Liver (tissue), 8 donors: ENCODE measurements at regions not wholly inside any gene's neighbourhood (a gene's known extent, or its start where the extent isn't known, plus 50 kb on each side); places are given as distances from the start of the nearest gene placed in this dataset.

Experiments
- DNase-seq: peaks from one replicate; pipeline ENCODE4 v3.0.0-alpha.2; 2017; ENCODE audit warnings: low spot score
- H3K27ac ChIP-seq, 2 donors: one replicate each; pipeline ENCODE4 v1.7.0; 2013; ENCODE audit warnings: inconsistent platforms in 2 of 2, low read length in 2 of 2, control low read depth in 1 of 2, low read depth in 1 of 2, mild to moderate bottlenecking in 1 of 2
- H3K27me3 ChIP-seq, 4 donors: one replicate each; pipeline versions ENCODE4 v1.6.1 to v1.7.0; 2013; ENCODE audit warnings: low read length in 3 of 4, inconsistent platforms in 1 of 4, mild to moderate bottlenecking in 1 of 4, moderate library complexity in 1 of 4; ENCODE audit not compliant: control insufficient read depth in 4 of 4, insufficient read depth in 4 of 4
- H3K36me3 ChIP-seq, 4 donors: one replicate each; pipeline versions ENCODE4 v1.6.1 to v1.7.0; 2013; ENCODE audit warnings: low read length in 3 of 4, mild to moderate bottlenecking in 3 of 4, low read depth in 1 of 4, moderate library complexity in 1 of 4; ENCODE audit not compliant: control insufficient read depth in 4 of 4, insufficient read depth in 3 of 4
- H3K4me1 ChIP-seq, 4 donors: one replicate each; pipeline versions ENCODE4 v1.6.1 to v1.7.0; 2013; ENCODE audit warnings: low read length in 3 of 4, mild to moderate bottlenecking in 3 of 4, moderate library complexity in 1 of 4; ENCODE audit not compliant: control insufficient read depth in 4 of 4, insufficient read depth in 4 of 4
- H3K4me3 ChIP-seq, 3 donors: one replicate each; pipeline versions ENCODE4 v1.6.1 to v1.7.0; 2013; ENCODE audit warnings: low read length in 3 of 3, control low read depth in 1 of 3, low read depth in 1 of 3, mild to moderate bottlenecking in 1 of 3
- H3K9ac ChIP-seq, 2 donors: one replicate each; pipeline ENCODE4 v1.7.0; 2013; ENCODE audit warnings: low read length in 2 of 2, mild to moderate bottlenecking in 2 of 2, moderate library complexity in 2 of 2, control low read depth in 1 of 2, low read depth in 1 of 2
- H3K9me3 ChIP-seq, 4 donors: one replicate each; pipeline versions ENCODE4 v1.6.1 to v1.7.0; 2013; ENCODE audit warnings: low read length in 3 of 4; ENCODE audit not compliant: control insufficient read depth in 4 of 4
- EGR1 ChIP-seq, 2 donors: IDR thresholded peaks; 2 replicates each; pipeline ENCODE4 v1.6.1; 2016 to 2018; ENCODE audit warnings: antibody characterized with exemption in 2 of 2, low read depth in 2 of 2
- FOXA1 ChIP-seq: IDR thresholded peaks from 2 replicates; pipeline ENCODE4 v1.6.1; 2016; ENCODE audit warnings: antibody characterized with exemption
- FOXA2 ChIP-seq: IDR thresholded peaks from 2 replicates; pipeline ENCODE4 v1.6.1; 2016; ENCODE audit warnings: antibody characterized with exemption
- GABPA ChIP-seq, 2 donors: IDR thresholded peaks in 1 of 2; conservative IDR thresholded peaks in 1 of 2; 2 replicates each; pipeline ENCODE4 v1.6.1; 2016; ENCODE audit warnings: antibody characterized with exemption in 2 of 2, mild to moderate bottlenecking in 1 of 2, moderate library complexity in 1 of 2
- HNF4A ChIP-seq, 2 donors: conservative IDR thresholded peaks; 2 replicates each; pipeline ENCODE4 v1.6.1; 2016; ENCODE audit warnings: antibody characterized with exemption in 2 of 2, mild to moderate bottlenecking in 2 of 2
- HNF4G ChIP-seq: IDR thresholded peaks from 2 replicates; pipeline ENCODE4 v1.6.1; 2016; ENCODE audit warnings: antibody characterized with exemption
- JUND ChIP-seq, 2 donors: IDR thresholded peaks; 2 replicates each; pipeline ENCODE4 v1.6.1; 2016; ENCODE audit warnings: antibody characterized with exemption in 2 of 2
- NR2F2 ChIP-seq: IDR thresholded peaks from 2 replicates; pipeline ENCODE4 v1.6.1; 2016; ENCODE audit warnings: antibody characterized with exemption
- RAD21 ChIP-seq, 2 donors: IDR thresholded peaks; 2 replicates each; pipeline ENCODE4 v1.6.1; 2016; ENCODE audit warnings: antibody characterized with exemption in 2 of 2, mild to moderate bottlenecking in 2 of 2
- RXRA ChIP-seq, 2 donors: IDR thresholded peaks; 2 replicates each; pipeline ENCODE4 v1.6.1; 2017 to 2018; ENCODE audit warnings: antibody characterized with exemption in 2 of 2, mild to moderate bottlenecking in 1 of 2
- SP1 ChIP-seq: IDR thresholded peaks from 2 replicates; pipeline ENCODE4 v1.6.1; 2018; ENCODE audit warnings: antibody characterized with exemption, mild to moderate bottlenecking
- TAF1 ChIP-seq: conservative IDR thresholded peaks from 2 replicates; pipeline ENCODE4 v1.6.1; 2016; ENCODE audit warnings: antibody characterized with exemption, mild to moderate bottlenecking
- YY1 ChIP-seq: IDR thresholded peaks from 2 replicates; pipeline ENCODE4 v1.6.1; 2016; ENCODE audit warnings: antibody characterized with exemption, mild to moderate bottlenecking
- WGBS: extraction: QIAGEN DNeasy Blood & Tissue Kit; methylation state at CpG from one replicate; pipeline ENCODE4 v1.1.7; 2013; 5-methylcytosine and 5-hydroxymethylcytosine counted together
- TF ChIP-seq, protein P1 (sequence below): IDR thresholded peaks from 2 replicates; pipeline ENCODE4 v1.6.1; 2016; ENCODE audit warnings: antibody characterized with exemption
- TF ChIP-seq, protein P2 (sequence below): IDR thresholded peaks from 2 replicates; pipeline ENCODE4 v1.6.1; 2016; ENCODE audit warnings: antibody characterized with exemption
- TF ChIP-seq, protein P3 (sequence below): IDR thresholded peaks from 2 replicates; pipeline ENCODE4 v1.6.1; 2016; ENCODE audit warnings: antibody characterized with exemption
- TF ChIP-seq, protein P4 (sequence below): IDR thresholded peaks from 2 replicates; pipeline ENCODE4 v1.6.1; 2016; ENCODE audit warnings: antibody characterized with exemption, mild to moderate bottlenecking
- TF ChIP-seq, protein P5 (sequence below): fragments of 150-350 bp; IDR thresholded peaks from 2 replicates; pipeline ENCODE4 v1.5.1; 2017; ENCODE audit warnings: improper control_type of control experiment, low read depth, low read length; ENCODE audit not compliant: missing input control
- donor health status: healthy.
- donor health status: healthy.
- donor health status: healthy.
- donor health status: healthy.
- donor health status: healthy.

DNA sequence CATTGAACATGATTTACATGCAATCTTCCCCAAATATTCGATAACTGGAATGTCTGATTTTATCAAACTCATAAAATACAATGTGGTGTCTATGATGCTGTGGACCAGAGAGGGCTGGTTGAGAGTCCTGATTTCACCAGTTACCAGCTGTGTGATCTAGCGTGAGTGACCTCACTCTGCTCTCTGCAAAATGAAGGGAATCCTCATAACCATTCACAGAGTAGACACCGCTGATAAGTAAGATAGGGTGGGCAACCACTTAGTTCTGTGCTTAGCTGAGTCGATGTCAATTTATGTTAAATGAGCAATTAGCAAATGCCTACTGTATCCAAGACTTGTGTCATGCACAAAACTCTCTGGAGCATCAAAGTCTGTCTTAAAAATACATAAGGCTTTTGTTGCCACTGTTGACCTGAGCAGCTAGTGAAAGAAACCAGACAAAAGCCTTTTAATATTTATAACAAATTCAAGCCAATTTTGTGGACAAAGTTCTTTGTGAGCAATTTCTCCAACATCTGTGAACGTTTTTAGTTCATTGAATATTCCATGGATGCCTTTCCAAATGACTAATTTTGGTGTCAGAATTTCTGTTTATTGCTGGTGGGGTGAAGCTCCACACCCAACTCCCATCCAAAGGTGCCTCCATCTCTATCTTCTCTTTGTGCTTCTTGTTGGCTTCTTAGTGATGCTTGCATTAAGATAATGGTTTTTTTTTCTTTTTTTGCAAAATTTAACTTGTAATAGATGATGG, 314.2 kb downstream of the ADRA2A start:
- Histone ChIP-seq H3K36me3 (no peaks in the 10 kb centered on the region), H3K27me3 (no peaks in the 10 kb centered on the region), H3K4me1 (no peaks in the 10 kb centered on the region), H3K9ac (no peak overlapping the region), H3K27ac (no peak overlapping the region), H3K4me3 (no peak overlapping the region), H3K9me3 (peaks cover 0 to 4% (median 0%) of the 10 kb centered on the region in 4 donors)
- DNase-seq: no peak
- no peak for TF ChIP-seq YY1
- no peak for TF ChIP-seq RXRA (IDR thresholded peaks at IDR 0.05)
- TF ChIP-seq, protein P1, sequence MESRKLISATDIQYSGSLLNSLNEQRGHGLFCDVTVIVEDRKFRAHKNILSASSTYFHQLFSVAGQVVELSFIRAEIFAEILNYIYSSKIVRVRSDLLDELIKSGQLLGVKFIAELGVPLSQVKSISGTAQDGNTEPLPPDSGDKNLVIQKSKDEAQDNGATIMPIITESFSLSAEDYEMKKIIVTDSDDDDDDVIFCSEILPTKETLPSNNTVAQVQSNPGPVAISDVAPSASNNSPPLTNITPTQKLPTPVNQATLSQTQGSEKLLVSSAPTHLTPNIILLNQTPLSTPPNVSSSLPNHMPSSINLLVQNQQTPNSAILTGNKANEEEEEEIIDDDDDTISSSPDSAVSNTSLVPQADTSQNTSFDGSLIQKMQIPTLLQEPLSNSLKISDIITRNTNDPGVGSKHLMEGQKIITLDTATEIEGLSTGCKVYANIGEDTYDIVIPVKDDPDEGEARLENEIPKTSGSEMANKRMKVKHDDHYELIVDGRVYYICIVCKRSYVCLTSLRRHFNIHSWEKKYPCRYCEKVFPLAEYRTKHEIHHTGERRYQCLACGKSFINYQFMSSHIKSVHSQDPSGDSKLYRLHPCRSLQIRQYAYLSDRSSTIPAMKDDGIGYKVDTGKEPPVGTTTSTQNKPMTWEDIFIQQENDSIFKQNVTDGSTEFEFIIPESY: no peak
- TF ChIP-seq, protein P2, sequence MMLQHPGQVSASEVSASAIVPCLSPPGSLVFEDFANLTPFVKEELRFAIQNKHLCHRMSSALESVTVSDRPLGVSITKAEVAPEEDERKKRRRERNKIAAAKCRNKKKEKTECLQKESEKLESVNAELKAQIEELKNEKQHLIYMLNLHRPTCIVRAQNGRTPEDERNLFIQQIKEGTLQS: no peak
- TF ChIP-seq, protein P3, sequence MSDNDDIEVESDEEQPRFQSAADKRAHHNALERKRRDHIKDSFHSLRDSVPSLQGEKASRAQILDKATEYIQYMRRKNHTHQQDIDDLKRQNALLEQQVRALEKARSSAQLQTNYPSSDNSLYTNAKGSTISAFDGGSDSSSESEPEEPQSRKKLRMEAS: no peak
- TF ChIP-seq, protein P4, sequence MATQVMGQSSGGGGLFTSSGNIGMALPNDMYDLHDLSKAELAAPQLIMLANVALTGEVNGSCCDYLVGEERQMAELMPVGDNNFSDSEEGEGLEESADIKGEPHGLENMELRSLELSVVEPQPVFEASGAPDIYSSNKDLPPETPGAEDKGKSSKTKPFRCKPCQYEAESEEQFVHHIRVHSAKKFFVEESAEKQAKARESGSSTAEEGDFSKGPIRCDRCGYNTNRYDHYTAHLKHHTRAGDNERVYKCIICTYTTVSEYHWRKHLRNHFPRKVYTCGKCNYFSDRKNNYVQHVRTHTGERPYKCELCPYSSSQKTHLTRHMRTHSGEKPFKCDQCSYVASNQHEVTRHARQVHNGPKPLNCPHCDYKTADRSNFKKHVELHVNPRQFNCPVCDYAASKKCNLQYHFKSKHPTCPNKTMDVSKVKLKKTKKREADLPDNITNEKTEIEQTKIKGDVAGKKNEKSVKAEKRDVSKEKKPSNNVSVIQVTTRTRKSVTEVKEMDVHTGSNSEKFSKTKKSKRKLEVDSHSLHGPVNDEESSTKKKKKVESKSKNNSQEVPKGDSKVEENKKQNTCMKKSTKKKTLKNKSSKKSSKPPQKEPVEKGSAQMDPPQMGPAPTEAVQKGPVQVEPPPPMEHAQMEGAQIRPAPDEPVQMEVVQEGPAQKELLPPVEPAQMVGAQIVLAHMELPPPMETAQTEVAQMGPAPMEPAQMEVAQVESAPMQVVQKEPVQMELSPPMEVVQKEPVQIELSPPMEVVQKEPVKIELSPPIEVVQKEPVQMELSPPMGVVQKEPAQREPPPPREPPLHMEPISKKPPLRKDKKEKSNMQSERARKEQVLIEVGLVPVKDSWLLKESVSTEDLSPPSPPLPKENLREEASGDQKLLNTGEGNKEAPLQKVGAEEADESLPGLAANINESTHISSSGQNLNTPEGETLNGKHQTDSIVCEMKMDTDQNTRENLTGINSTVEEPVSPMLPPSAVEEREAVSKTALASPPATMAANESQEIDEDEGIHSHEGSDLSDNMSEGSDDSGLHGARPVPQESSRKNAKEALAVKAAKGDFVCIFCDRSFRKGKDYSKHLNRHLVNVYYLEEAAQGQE: no peak
- no peak for TF ChIP-seq HNF4A (conservative IDR thresholded peaks at IDR 0.05)
- TF ChIP-seq FOXA2: no peak
- no peak for TF ChIP-seq HNF4G
- TF ChIP-seq FOXA1: no peak
- no peak for TF ChIP-seq EGR1 (IDR thresholded peaks at IDR 0.05; ENCODE audit: low read depth in 2 of 2)
- no peak for TF ChIP-seq JUND (IDR thresholded peaks at IDR 0.05)
- no peak for TF ChIP-seq NR2F2
- TF ChIP-seq TAF1: no peak
- TF ChIP-seq SP1: no peak
- TF ChIP-seq GABPA (IDR thresholded peaks at IDR 0.05 in 1 of 2, conservative IDR thresholded peaks at IDR 0.05 in 1 of 2): no peak
- TF ChIP-seq, protein P5, sequence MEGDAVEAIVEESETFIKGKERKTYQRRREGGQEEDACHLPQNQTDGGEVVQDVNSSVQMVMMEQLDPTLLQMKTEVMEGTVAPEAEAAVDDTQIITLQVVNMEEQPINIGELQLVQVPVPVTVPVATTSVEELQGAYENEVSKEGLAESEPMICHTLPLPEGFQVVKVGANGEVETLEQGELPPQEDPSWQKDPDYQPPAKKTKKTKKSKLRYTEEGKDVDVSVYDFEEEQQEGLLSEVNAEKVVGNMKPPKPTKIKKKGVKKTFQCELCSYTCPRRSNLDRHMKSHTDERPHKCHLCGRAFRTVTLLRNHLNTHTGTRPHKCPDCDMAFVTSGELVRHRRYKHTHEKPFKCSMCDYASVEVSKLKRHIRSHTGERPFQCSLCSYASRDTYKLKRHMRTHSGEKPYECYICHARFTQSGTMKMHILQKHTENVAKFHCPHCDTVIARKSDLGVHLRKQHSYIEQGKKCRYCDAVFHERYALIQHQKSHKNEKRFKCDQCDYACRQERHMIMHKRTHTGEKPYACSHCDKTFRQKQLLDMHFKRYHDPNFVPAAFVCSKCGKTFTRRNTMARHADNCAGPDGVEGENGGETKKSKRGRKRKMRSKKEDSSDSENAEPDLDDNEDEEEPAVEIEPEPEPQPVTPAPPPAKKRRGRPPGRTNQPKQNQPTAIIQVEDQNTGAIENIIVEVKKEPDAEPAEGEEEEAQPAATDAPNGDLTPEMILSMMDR: no peak
- TF ChIP-seq RAD21 (IDR thresholded peaks at IDR 0.05): no peak
- 72% methylated on average over 5 of the region's 5 CpGs for WGBS
